K562 (cell line): ENCODE measurements at regions not wholly inside any gene's neighbourhood (a gene's known extent, or its start where the extent isn't known, plus 50 kb on each side); places are given as distances from the start of the nearest gene placed in this dataset.

Experiments
- ATAC-seq: fragments of 200-7000 bp; cut with Tn5 transposase; 3 replicates; pipeline ENCODE4 v1.9.1; 2020; ENCODE audit warnings: moderate library complexity
- BruUV-seq: library from RNA; stranded (reverse); fragments of 400-500 nt; replicated peaks from 2 replicates; lab custom pipeline; 2021; lab: Mats Ljungman, UMichigan
- CTCF ChIA-PET: fragments of 300-600 bp; formaldehyde crosslinking; extraction: SDS; loops from one replicate; lab custom pipeline; 2021; ENCODE audit warnings: low intra/inter-chr PET ratio; lab: Yijun Ruan, JAX
- POLR2A ChIA-PET: fragments of 300-600, 350-650 bp; sonication (Branson Sonifier 250); formaldehyde crosslinking; extraction: SDS; loops from one replicate; lab custom pipeline; 2021; ENCODE audit warnings: antibody characterized with exemption, inconsistent platforms; lab: Yijun Ruan, JAX
- DNase-seq, 4 experiments: peaks; one replicate each; pipeline versions ENCODE4 v3.0.0 to v3.0.0-alpha.2; 2011 to 2018; ENCODE audit warnings: low spot score in 3 of 4, mixed read lengths in 3 of 4; ENCODE audit errors: extremely low read depth in 1 of 4
- FAIRE-seq: peaks from 2 replicates; lab custom pipeline; 2011; peaks lifted over from hg19 to GRCh38; lab: Jason Lieb, UNC
- H2AFZ ChIP-seq: 2 replicates; pipeline ENCODE4 v1.6.0; 2011; ENCODE audit warnings: low read depth, low read length, control low read depth, inconsistent platforms
- H3K27ac ChIP-seq: fragments of 200-600 bp; 3 replicates; pipeline ENCODE4 v1.8.0; 2011; ENCODE audit warnings: low read depth, mild to moderate bottlenecking, control low read depth, inconsistent platforms, low read length, moderate library complexity, mixed read lengths; ENCODE audit errors: extremely low read depth
- H3K27me3 ChIP-seq, 2 experiments: fragments of 300-600 bp in 1 of 2; 2 replicates in 1 of 2; 3 replicates in 1 of 2; pipeline versions ENCODE4 v1.6.0 to v1.8.0; 2011; ENCODE audit warnings: inconsistent platforms in 2 of 2, low read length in 2 of 2, mild to moderate bottlenecking in 1 of 2, mixed read lengths in 1 of 2, moderate library complexity in 1 of 2; ENCODE audit not compliant: control insufficient read depth in 2 of 2, insufficient read depth in 2 of 2
- H3K36me3 ChIP-seq: fragments of 300-600 bp; 3 replicates; pipeline ENCODE4 v1.8.0; 2011; ENCODE audit warnings: mild to moderate bottlenecking, low read length, inconsistent platforms; ENCODE audit not compliant: control insufficient read depth, insufficient read depth
- H3K4me1 ChIP-seq, 2 experiments: fragments of 200-600 bp in 1 of 2; replicated peaks in 1 of 2; 2 replicates in 1 of 2; 3 replicates in 1 of 2; pipeline versions ENCODE4 v1.5.1 to v1.8.0; 2011; ENCODE audit warnings: inconsistent platforms in 2 of 2, low read length in 2 of 2, mild to moderate bottlenecking in 1 of 2, mixed read lengths in 1 of 2, moderate library complexity in 1 of 2; ENCODE audit not compliant: control insufficient read depth in 2 of 2, insufficient read depth in 2 of 2
- H3K4me2 ChIP-seq: 2 replicates; pipeline ENCODE4 v1.6.1; 2011; ENCODE audit warnings: low read length, control low read depth, inconsistent platforms, mixed read lengths; ENCODE audit not compliant: insufficient read depth
- H3K4me3 ChIP-seq: fragments of 200-600 bp; sonication (generic), shearing (Covaris generic); 2 replicates; pipeline ENCODE4 v1.5.1; 2016; ENCODE audit warnings: control low read depth, inconsistent platforms
- H3K79me2 ChIP-seq: fragments of 200-600 bp; 3 replicates; pipeline ENCODE4 v1.8.0; 2011; ENCODE audit warnings: low read length, inconsistent platforms; ENCODE audit not compliant: control insufficient read depth, insufficient read depth
- H3K9ac ChIP-seq, 2 experiments: 2 replicates each; pipeline versions ENCODE4 v1.6.0 to v1.6.1; 2011; ENCODE audit warnings: low read depth in 2 of 2, low read length in 2 of 2, control low read depth in 1 of 2, inconsistent platforms in 1 of 2, mild to moderate bottlenecking in 1 of 2, mixed read lengths in 1 of 2; ENCODE audit not compliant: insufficient read depth in 1 of 2
- H3K9me1 ChIP-seq: one replicate; pipeline ENCODE4 v1.6.0; 2011; ENCODE audit warnings: inconsistent platforms, mild to moderate bottlenecking, low read length, moderate library complexity; ENCODE audit not compliant: control insufficient read depth, insufficient read depth
- H3K9me3 ChIP-seq: replicated peaks from 2 replicates; pipeline ENCODE4 v1.5.1; 2011; ENCODE audit warnings: low read depth, low read length, inconsistent platforms; ENCODE audit not compliant: control insufficient read depth, insufficient read depth
- H4K20me1 ChIP-seq: replicated peaks from 2 replicates; pipeline ENCODE4 v1.6.1; 2011; ENCODE audit warnings: low read length, inconsistent platforms, mixed read lengths; ENCODE audit not compliant: control insufficient read depth, insufficient read depth
- ARHGAP35 ChIP-seq: fragments of 450-650 bp; IDR thresholded peaks from 2 replicates; pipeline ENCODE4 v1.6.1; 2018; ENCODE audit not compliant: partially characterized antibody
- ARID3A ChIP-seq: IDR thresholded peaks from 2 replicates; pipeline ENCODE4 v1.6.1; 2012; ENCODE audit warnings: low read depth, low read length, improper control_type of control experiment, borderline replicate concordance
- BACH1 ChIP-seq: fragments of 200-800 bp; sonication (Bioruptor generic); IDR thresholded peaks from 2 replicates; pipeline ENCODE4 v1.6.1; 2016; ENCODE audit warnings: missing genetic modification characterization, missing compliant biosample characterization
- BRCA1 ChIP-seq, 2 experiments: fragments of 450-650 bp in 1 of 2; sonication (generic) in 1 of 2; formaldehyde crosslinking in 1 of 2; IDR thresholded peaks; 2 replicates each; pipeline versions ENCODE4 v1.5.0 to v1.6.1; 2017 to 2020; ENCODE audit warnings: mild to moderate bottlenecking in 1 of 2, missing genetic modification reagents in 1 of 2
- MCM3 ChIP-seq: fragments of 450-650 bp; IDR thresholded peaks from 2 replicates; pipeline ENCODE4 v1.6.1; 2016
- MCM5 ChIP-seq: fragments of 450-650 bp; IDR thresholded peaks from 2 replicates; pipeline ENCODE4 v1.6.1; 2016; ENCODE audit warnings: low read depth
- OTX1 ChIP-seq: fragments of 450-650 bp; formaldehyde crosslinking; IDR thresholded peaks from 2 replicates; pipeline ENCODE4 v1.4.0; 2022; ENCODE audit warnings: mild to moderate bottlenecking
- RBM15 ChIP-seq: fragments of 200-400 bp; formaldehyde crosslinking; IDR thresholded peaks from 2 replicates; pipeline ENCODE4 v1.6.1; 2018; ENCODE audit warnings: mild to moderate bottlenecking, low read length, moderate library complexity; ENCODE audit not compliant: insufficient read depth
- RBM34 ChIP-seq: fragments of 200-400 bp; formaldehyde crosslinking; IDR thresholded peaks from 2 replicates; pipeline ENCODE4 v1.6.1; 2018; ENCODE audit warnings: low read length, borderline replicate concordance; ENCODE audit not compliant: insufficient read depth
- SAFB2 ChIP-seq: fragments of 200-400 bp; formaldehyde crosslinking; IDR thresholded peaks from 2 replicates; pipeline ENCODE4 v1.6.1; 2018; ENCODE audit warnings: borderline replicate concordance, low read length, low read depth, moderate library complexity; ENCODE audit not compliant: severe bottlenecking
- SREBF1 ChIP-seq: fragments of 150-350 bp; IDR thresholded peaks from 2 replicates; pipeline ENCODE4 v1.6.1; 2014; ENCODE audit warnings: antibody characterized with exemption, low read depth, low read length, borderline replicate concordance
- TBL1XR1 ChIP-seq, 2 experiments: IDR thresholded peaks; 2 replicates each; pipeline ENCODE4 v1.6.1; 2012; ENCODE audit warnings: improper control_type of control experiment in 2 of 2, low read length in 2 of 2, mild to moderate bottlenecking in 1 of 2
- ZNF311 ChIP-seq: fragments of 250-450 bp; sonication (Bioruptor Pico); IDR thresholded peaks from 2 replicates; pipeline ENCODE4 v1.4.0; 2020; ENCODE audit warnings: mild to moderate bottlenecking, moderate library complexity
- in situ Hi-C: fragments of 300-500 bp; cut with MboI; formaldehyde crosslinking; loops from 4 replicates; pipeline ENCODE4 v1.15.0; 2018; ENCODE audit warnings: inconsistent platforms, mixed read lengths
- intact Hi-C: fragments of 100-400 bp; cut with micrococcal nuclease; formaldehyde crosslinking; loops from 2 replicates; pipeline ENCODE4 v1.14.2; 2022

GRCh38 chr5:67465537-67466207 is 269.1 kb upstream of the CD180 start:
- in situ Hi-C loops (no loop called here), intact Hi-C loops (no loop called here)
- no peaks in the 10 kb centered on the region for H3K79me2 ChIP-seq
- ChIA-PET CTCF (no interaction called here), POLR2A (no interaction called here)
- H3K9me1 ChIP-seq, result no peaks in the 10 kb centered on the region
- ATAC-seq (no peak), DNase-seq (no peak), FAIRE-seq (no peak)
- H3K4me3 ChIP-seq, result no peak overlapping the region
- BruUV-seq, result no TSS peak
- no peak overlapping the region for H3K27ac ChIP-seq
- no peaks in the 10 kb centered on the region; a peak in 1 of 5 replicates for H3K27me3 ChIP-seq
- H3K4me1 ChIP-seq, result no peaks in the 10 kb centered on the region
- no peaks in the 10 kb centered on the region for H3K36me3 ChIP-seq
- H3K9ac ChIP-seq, result no peak overlapping the region
- H4K20me1 ChIP-seq, result no peaks in the 10 kb centered on the region
- no peaks in the 10 kb centered on the region for H3K9me3 ChIP-seq
- H3K4me2 ChIP-seq, result no peak overlapping the region
- no peak overlapping the region for H2AFZ ChIP-seq
- no peak for TF ChIP-seq ARID3A
- TF ChIP-seq OTX1 (CRISPR knock-in tag), result no peak
- TF ChIP-seq RBM34, result no peak
- no peak for TF ChIP-seq TBL1XR1 (IDR thresholded peaks at IDR 0.05; ENCODE audit: low read length in 2 of 2)
- no peak for TF ChIP-seq MCM3
- no peak for TF ChIP-seq SREBF1
- TF ChIP-seq BRCA1 (IDR thresholded peaks at IDR 0.05), result no peak
- TF ChIP-seq BRCA1 (CRISPR knock-in tag; IDR thresholded peaks at IDR 0.05), result no peak
- no peak for TF ChIP-seq SAFB2
- no peak for TF ChIP-seq BACH1 (tag)
- TF ChIP-seq RBM15, result no peak
- TF ChIP-seq MCM5, result no peak
- TF ChIP-seq ARHGAP35, result no peak
- no peak for TF ChIP-seq ZNF311 (CRISPR knock-in tag)
